Natural killer cell (primary cell): ENCODE measurements at regions not wholly inside any gene's neighbourhood (a gene's known extent, or its start where the extent isn't known, plus 50 kb on each side); places are given as distances from the start of the nearest gene placed in this dataset.

Experiments used
- ATAC-seq, 3 donors: fragments of 150-1000 bp in 2 of 3; fragments of 200-7000 bp in 1 of 3; cut with Tn5 transposase; 1 replicate in 1 of 3; 2 replicates in 2 of 3; pipeline ENCODE4 v1.10.0; 2021; ENCODE audit warnings: mild to moderate bottlenecking in 2 of 3, moderate library complexity in 2 of 3
- DNase-seq, 2 donors: peaks; one replicate each; pipeline versions ENCODE4 v3.0.0 to v3.0.0-alpha.2; 2013 to 2021; ENCODE audit warnings: mixed read lengths in 1 of 2
- H3K27ac ChIP-seq: one replicate; pipeline ENCODE4 v1.5.1; 2013; ENCODE audit warnings: mild to moderate bottlenecking, low read length
- H3K27me3 ChIP-seq: one replicate; pipeline ENCODE4 v1.6.1; 2013; ENCODE audit warnings: low read length; ENCODE audit not compliant: control insufficient read depth, insufficient read depth
- H3K36me3 ChIP-seq: one replicate; pipeline ENCODE4 v1.6.1; 2013; ENCODE audit warnings: low read length; ENCODE audit not compliant: control insufficient read depth, insufficient read depth
- H3K4me1 ChIP-seq: one replicate; pipeline ENCODE4 v1.6.1; 2013; ENCODE audit warnings: low read length; ENCODE audit not compliant: control insufficient read depth, insufficient read depth
- H3K4me3 ChIP-seq: one replicate; pipeline ENCODE4 v1.5.1; 2013; ENCODE audit warnings: low read length
- H3K9me3 ChIP-seq: one replicate; pipeline ENCODE4 v1.6.1; 2013; ENCODE audit warnings: low read length; ENCODE audit not compliant: control insufficient read depth, insufficient read depth
- H3K27ac Mint-ChIP-seq, 2 donors: one replicate each; pipeline ENCODE4 v1.8.0; 2022; ENCODE audit warnings: mild to moderate bottlenecking in 2 of 2, mixed read lengths in 2 of 2, moderate library complexity in 1 of 2
- H3K27me3 Mint-ChIP-seq, 2 donors: one replicate each; pipeline ENCODE4 v1.8.0; 2022; ENCODE audit warnings: low read depth in 2 of 2, mixed read lengths in 2 of 2
- H3K36me3 Mint-ChIP-seq: one replicate; pipeline ENCODE4 v1.8.0; 2022; ENCODE audit warnings: mixed read lengths
- H3K4me1 Mint-ChIP-seq, 2 donors: one replicate each; pipeline ENCODE4 v1.8.0; 2022; ENCODE audit warnings: mixed read lengths in 2 of 2
- H3K4me3 Mint-ChIP-seq: one replicate; pipeline ENCODE4 v1.8.0; 2022; ENCODE audit warnings: mild to moderate bottlenecking, moderate library complexity, mixed read lengths
- H3K9me3 Mint-ChIP-seq, 2 donors: one replicate each; pipeline ENCODE4 v1.8.0; 2022; ENCODE audit warnings: mixed read lengths in 2 of 2
- WGBS: methylation state at CpG from one replicate; pipeline ENCODE4 v1.1.7; 2013; ENCODE audit warnings: missing lambda C conversion rate; ENCODE audit not compliant: insufficient coverage; 5-methylcytosine and 5-hydroxymethylcytosine counted together
- intact Hi-C: fragments of 100-400 bp; cut with micrococcal nuclease; formaldehyde crosslinking; loops from one replicate; pipeline ENCODE4 v1.14.2; 2022
- TF ChIP-seq, protein P1 (sequence below): fragments of 200-600 bp; IDR thresholded peaks from one replicate; pipeline ENCODE4 v1.8.0; 2022; ENCODE audit warnings: antibody characterized with exemption

DNA sequence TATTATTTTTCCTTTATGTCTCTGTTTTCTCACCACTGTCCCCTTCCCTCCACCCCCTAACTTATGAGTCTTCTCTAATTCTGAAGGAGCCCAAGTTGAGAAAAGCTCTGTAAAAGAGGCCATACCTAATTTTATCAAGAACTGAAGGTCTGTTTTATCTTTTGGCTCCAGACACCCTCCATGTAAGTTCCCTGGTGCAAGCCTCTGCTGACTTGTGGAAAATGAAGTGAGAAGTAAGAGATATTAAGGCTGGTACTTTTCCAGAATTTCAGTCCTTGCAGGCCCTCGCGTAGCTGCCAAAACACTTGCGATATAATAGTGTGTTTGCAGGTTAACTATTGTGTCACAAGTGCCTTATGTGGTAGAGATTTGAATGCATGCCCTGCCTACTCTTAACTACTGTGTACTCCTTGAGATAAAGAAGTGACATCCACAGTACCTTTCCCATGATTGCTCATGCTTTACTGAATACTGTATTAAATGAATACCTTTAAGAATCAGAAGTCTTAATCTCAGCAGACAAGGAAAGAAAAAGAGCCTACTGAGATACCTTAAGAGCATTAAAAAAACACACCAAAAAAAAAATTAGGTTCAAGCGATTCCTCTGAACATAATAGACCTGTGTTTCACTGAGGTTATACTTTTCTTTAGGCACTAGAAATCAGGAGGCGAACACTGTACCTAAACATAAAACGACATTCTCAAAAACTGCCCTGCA, 143.6 kb upstream of the ZNF184 start:
- Mint-ChIP-seq H3K27ac (no peak overlapping the region), H3K4me3 (no peak overlapping the region), H3K4me1 (peaks cover 7 to 16% of the 10 kb centered on the region in 2 donors), H3K36me3 (no peaks in the 10 kb centered on the region), H3K9me3 (peaks cover 0 to 2% of the 10 kb centered on the region in 2 donors), H3K27me3 (peaks cover 36 to 45% of the 10 kb centered on the region in 2 donors)
- no peak overlapping the region for H3K27ac ChIP-seq
- no peak overlapping the region for H3K4me3 ChIP-seq
- no peaks in the 10 kb centered on the region for H3K36me3 ChIP-seq
- DNase-seq (no peak), ATAC-seq (no peak)
- intact Hi-C loops, result no loop called here
- H3K9me3 ChIP-seq, result no peaks in the 10 kb centered on the region
- peaks cover 24% of the 10 kb centered on the region for H3K27me3 ChIP-seq
- 62% methylated on average over 6 of the region's 6 CpGs for WGBS
- no peaks in the 10 kb centered on the region for H3K4me1 ChIP-seq
- TF ChIP-seq, protein P1, sequence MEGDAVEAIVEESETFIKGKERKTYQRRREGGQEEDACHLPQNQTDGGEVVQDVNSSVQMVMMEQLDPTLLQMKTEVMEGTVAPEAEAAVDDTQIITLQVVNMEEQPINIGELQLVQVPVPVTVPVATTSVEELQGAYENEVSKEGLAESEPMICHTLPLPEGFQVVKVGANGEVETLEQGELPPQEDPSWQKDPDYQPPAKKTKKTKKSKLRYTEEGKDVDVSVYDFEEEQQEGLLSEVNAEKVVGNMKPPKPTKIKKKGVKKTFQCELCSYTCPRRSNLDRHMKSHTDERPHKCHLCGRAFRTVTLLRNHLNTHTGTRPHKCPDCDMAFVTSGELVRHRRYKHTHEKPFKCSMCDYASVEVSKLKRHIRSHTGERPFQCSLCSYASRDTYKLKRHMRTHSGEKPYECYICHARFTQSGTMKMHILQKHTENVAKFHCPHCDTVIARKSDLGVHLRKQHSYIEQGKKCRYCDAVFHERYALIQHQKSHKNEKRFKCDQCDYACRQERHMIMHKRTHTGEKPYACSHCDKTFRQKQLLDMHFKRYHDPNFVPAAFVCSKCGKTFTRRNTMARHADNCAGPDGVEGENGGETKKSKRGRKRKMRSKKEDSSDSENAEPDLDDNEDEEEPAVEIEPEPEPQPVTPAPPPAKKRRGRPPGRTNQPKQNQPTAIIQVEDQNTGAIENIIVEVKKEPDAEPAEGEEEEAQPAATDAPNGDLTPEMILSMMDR, result no peak

DNA sequence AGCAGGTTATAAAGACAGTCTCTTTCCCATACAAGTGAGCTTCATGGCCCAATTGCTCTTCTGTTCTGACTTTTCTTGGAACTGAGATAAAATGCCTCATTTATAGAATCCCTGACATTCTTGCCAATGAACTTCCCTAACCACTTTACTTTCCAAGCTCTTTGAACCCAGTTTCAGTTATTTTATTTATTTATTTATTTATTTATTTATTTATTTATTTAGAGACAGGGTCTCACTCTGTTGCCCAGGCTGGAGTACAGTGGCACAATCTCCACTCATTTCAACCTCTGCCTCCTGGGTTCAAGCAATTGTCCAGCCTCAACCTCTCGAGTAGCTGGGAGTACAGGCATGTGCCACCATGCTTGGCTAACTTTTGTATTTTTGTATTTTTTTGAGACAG, 138.5 kb upstream of the ZNF184 start:
- peaks cover 26% of the 10 kb centered on the region in 2 donors for H3K27me3 Mint-ChIP-seq
- DNase-seq (no peak), ATAC-seq (no peak)
- no peaks in the 10 kb centered on the region for H3K4me1 Mint-ChIP-seq
- TF ChIP-seq, protein P1, result no peak
- H3K36me3 Mint-ChIP-seq, result no peaks in the 10 kb centered on the region
- no peak overlapping the region for H3K4me3 Mint-ChIP-seq
- Histone ChIP-seq H3K9me3 (no peaks in the 10 kb centered on the region), H3K4me3 (no peak overlapping the region), H3K27me3 (peaks cover 2% of the 10 kb centered on the region), H3K36me3 (no peaks in the 10 kb centered on the region), H3K27ac (no peak overlapping the region), H3K4me1 (no peaks in the 10 kb centered on the region)
- intact Hi-C loops, result no loop called here
- 85% methylated on average over 1 of the region's 1 CpG for WGBS
- H3K27ac Mint-ChIP-seq, result no peak overlapping the region
- H3K9me3 Mint-ChIP-seq, result no peaks in the 10 kb centered on the region

DNA sequence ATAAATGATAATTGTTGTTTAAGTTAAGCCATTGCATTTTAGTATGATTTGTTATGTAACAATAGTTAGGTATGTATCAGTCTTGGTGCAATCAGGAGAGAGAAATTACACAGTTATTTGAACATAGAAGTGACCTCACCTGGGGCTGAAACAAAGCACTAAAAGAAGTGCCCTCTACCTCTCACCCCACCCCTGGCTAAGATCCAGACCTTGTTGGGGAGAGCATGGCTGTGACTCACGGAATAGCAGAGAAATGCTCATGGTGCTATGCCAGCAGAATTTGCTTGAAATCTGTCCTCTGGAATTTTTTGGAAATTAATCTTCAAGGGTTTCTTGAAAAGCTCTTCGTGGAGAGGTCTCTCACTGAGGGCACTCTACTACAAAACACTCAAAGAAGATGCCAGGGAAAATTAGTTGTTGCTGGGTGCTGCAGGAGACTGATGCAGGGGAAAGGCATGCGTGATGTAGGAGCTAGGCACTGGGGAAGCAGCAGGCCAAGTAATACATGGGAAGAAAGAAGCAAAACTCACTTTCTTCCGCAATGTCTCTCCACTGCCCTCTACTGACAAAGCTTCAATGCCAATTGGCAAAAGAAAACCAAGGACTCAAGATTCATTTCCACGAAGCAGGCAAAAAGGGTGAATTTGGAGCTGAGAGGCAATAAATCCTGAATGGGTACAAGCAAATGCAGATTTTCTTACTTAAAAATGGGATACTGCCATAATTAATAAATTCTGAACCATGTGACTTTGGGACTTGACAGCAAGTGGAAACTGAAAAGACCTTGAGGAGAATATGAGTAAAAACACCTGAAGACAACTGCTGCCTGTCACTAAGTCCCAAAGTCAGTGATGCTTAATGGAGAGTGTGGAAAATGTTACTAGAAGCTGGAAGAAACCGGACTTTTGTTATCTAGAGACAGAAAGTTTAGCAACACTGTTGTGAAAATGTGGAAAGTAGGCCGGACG, 136.3 kb upstream of the ZNF184 start:
- H3K4me3 ChIP-seq, result no peak overlapping the region
- peak in 1 of 2 donors; percentile 62 for DNase-seq
- TF ChIP-seq, protein P1, result peak; percentile 26
- Mint-ChIP-seq H3K4me3 (no peak overlapping the region), H3K9me3 (peaks cover 0 to 2% of the 10 kb centered on the region in 2 donors), H3K27ac (no peak overlapping the region), H3K4me1 (peaks cover 5 to 11% of the 10 kb centered on the region in 2 donors), H3K27me3 (peaks cover 43 to 45% of the 10 kb centered on the region in 2 donors), H3K36me3 (peaks cover 12% of the 10 kb centered on the region)
- H3K27me3 ChIP-seq, result peaks cover 12% of the 10 kb centered on the region
- no peaks in the 10 kb centered on the region for H3K4me1 ChIP-seq
- no peaks in the 10 kb centered on the region for H3K36me3 ChIP-seq
- 54% methylated on average over 8 of the region's 8 CpGs for WGBS
- ATAC-seq, result no peak
- intact Hi-C loops, result no loop called here
- no peak overlapping the region for H3K27ac ChIP-seq
- H3K9me3 ChIP-seq, result no peaks in the 10 kb centered on the region
